GM12878 (cell line): ENCODE measurements at regions not wholly inside any gene's neighbourhood (a gene's known extent, or its start where the extent isn't known, plus 50 kb on each side); places are given as distances from the start of the nearest gene placed in this dataset.
"Not testable (repeated sequence)": the region's sequence is repeated elsewhere in the genome, so short reads cannot be mapped to it uniquely, and the experiment has no call there.

Source experiments
- CEBPB ChIP-seq, 2 experiments: fragments of 150-350 bp in 1 of 2; IDR thresholded peaks; 2 replicates each; pipeline ENCODE4 v1.6.1; 2012 to 2014; ENCODE audit warnings: low read depth in 2 of 2, low read length in 2 of 2, borderline replicate concordance in 1 of 2, inconsistent platforms in 1 of 2
- EZH2 ChIP-seq: IDR thresholded peaks from 2 replicates; pipeline ENCODE4 v1.6.1; 2012; ENCODE audit warnings: low read depth, mild to moderate bottlenecking, control low read depth, inconsistent platforms, low read length, borderline replicate concordance; ENCODE audit not compliant: control insufficient read depth
- GABPA ChIP-seq: IDR thresholded peaks from 2 replicates; pipeline ENCODE4 v1.6.1; 2014; ENCODE audit warnings: antibody characterized with exemption, low read depth, mild to moderate bottlenecking, inconsistent platforms
- HCFC1 ChIP-seq: fragments of 150-350 bp; IDR thresholded peaks from 2 replicates; pipeline ENCODE4 v1.6.1; 2014; ENCODE audit warnings: low read length
- MTA3 ChIP-seq: IDR thresholded peaks from 2 replicates; pipeline ENCODE4 v1.6.1; 2012; ENCODE audit warnings: low read length, inconsistent platforms, borderline replicate concordance
- SMAD1 ChIP-seq: fragments of 450-650 bp; IDR thresholded peaks from 2 replicates; pipeline ENCODE4 v1.6.1; 2018; ENCODE audit warnings: mild to moderate bottlenecking, low read depth; ENCODE audit not compliant: partially characterized antibody
- TCF3 ChIP-seq: IDR thresholded peaks from 2 replicates; pipeline ENCODE4 v1.6.1; 2012; ENCODE audit warnings: low read depth, mild to moderate bottlenecking, low read length, borderline replicate concordance; ENCODE audit not compliant: insufficient read depth
- TF ChIP-seq, protein P1 (sequence below): IDR thresholded peaks from 2 replicates; pipeline ENCODE4 v1.6.1; 2012; ENCODE audit warnings: mild to moderate bottlenecking, low read depth, low read length
- TF ChIP-seq, protein P2 (sequence below): IDR thresholded peaks from 2 replicates; pipeline ENCODE4 v1.6.1; 2012; ENCODE audit warnings: improper control_type of control experiment, low read depth, low read length; ENCODE audit not compliant: insufficient replicate concordance
- TF ChIP-seq, protein P3 (sequence below), 3 experiments: IDR thresholded peaks in 2 of 3; conservative IDR thresholded peaks in 1 of 3; 2 replicates each; pipeline ENCODE4 v1.5.1; 2011; ENCODE audit warnings: low read depth in 3 of 3, low read length in 3 of 3, mild to moderate bottlenecking in 3 of 3, control low read depth in 2 of 3, moderate library complexity in 2 of 3, inconsistent platforms in 1 of 3, mixed read lengths in 1 of 3; ENCODE audit not compliant: control insufficient read depth in 2 of 3, insufficient read depth in 1 of 3; ENCODE audit errors: extremely low read depth in 1 of 3

DNA sequence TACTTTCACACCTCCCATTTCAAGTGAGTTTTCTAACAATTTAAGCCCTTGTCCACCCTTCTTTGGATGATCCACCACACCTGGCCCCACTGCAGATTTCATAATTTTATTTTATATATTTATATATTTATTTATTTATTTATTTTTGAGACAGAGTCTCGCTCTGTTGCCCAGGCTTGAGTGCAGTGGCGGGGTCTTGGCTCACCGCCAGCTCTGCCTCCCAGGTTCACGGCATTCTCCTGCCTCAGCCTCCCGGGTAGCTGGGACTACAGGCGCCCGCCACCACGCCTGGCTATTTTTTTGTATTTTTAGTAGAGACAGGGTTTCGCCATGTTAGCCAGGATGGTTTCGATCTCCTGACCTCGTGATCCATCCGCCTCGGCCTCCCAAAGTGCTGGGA lies 52.8 kb upstream of the ZNF532 start:
- TF ChIP-seq MTA3; SMAD1; CEBPB (IDR thresholded peaks at IDR 0.05; ENCODE audit: borderline replicate concordance in 1 of 2, low read depth in 2 of 2, low read length in 2 of 2); GABPA; HCFC1; EZH2; TCF3: not testable (repeated sequence)
- TF ChIP-seq, protein P1, sequence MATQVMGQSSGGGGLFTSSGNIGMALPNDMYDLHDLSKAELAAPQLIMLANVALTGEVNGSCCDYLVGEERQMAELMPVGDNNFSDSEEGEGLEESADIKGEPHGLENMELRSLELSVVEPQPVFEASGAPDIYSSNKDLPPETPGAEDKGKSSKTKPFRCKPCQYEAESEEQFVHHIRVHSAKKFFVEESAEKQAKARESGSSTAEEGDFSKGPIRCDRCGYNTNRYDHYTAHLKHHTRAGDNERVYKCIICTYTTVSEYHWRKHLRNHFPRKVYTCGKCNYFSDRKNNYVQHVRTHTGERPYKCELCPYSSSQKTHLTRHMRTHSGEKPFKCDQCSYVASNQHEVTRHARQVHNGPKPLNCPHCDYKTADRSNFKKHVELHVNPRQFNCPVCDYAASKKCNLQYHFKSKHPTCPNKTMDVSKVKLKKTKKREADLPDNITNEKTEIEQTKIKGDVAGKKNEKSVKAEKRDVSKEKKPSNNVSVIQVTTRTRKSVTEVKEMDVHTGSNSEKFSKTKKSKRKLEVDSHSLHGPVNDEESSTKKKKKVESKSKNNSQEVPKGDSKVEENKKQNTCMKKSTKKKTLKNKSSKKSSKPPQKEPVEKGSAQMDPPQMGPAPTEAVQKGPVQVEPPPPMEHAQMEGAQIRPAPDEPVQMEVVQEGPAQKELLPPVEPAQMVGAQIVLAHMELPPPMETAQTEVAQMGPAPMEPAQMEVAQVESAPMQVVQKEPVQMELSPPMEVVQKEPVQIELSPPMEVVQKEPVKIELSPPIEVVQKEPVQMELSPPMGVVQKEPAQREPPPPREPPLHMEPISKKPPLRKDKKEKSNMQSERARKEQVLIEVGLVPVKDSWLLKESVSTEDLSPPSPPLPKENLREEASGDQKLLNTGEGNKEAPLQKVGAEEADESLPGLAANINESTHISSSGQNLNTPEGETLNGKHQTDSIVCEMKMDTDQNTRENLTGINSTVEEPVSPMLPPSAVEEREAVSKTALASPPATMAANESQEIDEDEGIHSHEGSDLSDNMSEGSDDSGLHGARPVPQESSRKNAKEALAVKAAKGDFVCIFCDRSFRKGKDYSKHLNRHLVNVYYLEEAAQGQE: not testable (repeated sequence)
- TF ChIP-seq, protein P2, sequence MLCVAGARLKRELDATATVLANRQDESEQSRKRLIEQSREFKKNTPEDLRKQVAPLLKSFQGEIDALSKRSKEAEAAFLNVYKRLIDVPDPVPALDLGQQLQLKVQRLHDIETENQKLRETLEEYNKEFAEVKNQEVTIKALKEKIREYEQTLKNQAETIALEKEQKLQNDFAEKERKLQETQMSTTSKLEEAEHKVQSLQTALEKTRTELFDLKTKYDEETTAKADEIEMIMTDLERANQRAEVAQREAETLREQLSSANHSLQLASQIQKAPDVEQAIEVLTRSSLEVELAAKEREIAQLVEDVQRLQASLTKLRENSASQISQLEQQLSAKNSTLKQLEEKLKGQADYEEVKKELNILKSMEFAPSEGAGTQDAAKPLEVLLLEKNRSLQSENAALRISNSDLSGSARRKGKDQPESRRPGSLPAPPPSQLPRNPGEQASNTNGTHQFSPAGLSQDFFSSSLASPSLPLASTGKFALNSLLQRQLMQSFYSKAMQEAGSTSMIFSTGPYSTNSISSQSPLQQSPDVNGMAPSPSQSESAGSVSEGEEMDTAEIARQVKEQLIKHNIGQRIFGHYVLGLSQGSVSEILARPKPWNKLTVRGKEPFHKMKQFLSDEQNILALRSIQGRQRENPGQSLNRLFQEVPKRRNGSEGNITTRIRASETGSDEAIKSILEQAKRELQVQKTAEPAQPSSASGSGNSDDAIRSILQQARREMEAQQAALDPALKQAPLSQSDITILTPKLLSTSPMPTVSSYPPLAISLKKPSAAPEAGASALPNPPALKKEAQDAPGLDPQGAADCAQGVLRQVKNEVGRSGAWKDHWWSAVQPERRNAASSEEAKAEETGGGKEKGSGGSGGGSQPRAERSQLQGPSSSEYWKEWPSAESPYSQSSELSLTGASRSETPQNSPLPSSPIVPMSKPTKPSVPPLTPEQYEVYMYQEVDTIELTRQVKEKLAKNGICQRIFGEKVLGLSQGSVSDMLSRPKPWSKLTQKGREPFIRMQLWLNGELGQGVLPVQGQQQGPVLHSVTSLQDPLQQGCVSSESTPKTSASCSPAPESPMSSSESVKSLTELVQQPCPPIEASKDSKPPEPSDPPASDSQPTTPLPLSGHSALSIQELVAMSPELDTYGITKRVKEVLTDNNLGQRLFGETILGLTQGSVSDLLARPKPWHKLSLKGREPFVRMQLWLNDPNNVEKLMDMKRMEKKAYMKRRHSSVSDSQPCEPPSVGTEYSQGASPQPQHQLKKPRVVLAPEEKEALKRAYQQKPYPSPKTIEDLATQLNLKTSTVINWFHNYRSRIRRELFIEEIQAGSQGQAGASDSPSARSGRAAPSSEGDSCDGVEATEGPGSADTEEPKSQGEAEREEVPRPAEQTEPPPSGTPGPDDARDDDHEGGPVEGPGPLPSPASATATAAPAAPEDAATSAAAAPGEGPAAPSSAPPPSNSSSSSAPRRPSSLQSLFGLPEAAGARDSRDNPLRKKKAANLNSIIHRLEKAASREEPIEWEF: not testable (repeated sequence)
- TF ChIP-seq, protein P3, sequence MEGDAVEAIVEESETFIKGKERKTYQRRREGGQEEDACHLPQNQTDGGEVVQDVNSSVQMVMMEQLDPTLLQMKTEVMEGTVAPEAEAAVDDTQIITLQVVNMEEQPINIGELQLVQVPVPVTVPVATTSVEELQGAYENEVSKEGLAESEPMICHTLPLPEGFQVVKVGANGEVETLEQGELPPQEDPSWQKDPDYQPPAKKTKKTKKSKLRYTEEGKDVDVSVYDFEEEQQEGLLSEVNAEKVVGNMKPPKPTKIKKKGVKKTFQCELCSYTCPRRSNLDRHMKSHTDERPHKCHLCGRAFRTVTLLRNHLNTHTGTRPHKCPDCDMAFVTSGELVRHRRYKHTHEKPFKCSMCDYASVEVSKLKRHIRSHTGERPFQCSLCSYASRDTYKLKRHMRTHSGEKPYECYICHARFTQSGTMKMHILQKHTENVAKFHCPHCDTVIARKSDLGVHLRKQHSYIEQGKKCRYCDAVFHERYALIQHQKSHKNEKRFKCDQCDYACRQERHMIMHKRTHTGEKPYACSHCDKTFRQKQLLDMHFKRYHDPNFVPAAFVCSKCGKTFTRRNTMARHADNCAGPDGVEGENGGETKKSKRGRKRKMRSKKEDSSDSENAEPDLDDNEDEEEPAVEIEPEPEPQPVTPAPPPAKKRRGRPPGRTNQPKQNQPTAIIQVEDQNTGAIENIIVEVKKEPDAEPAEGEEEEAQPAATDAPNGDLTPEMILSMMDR (IDR thresholded peaks at IDR 0.05 in 2 of 3, conservative IDR thresholded peaks at IDR 0.05 in 1 of 3; ENCODE audit: control insufficient read depth in 2 of 3, extremely low read depth in 1 of 3, insufficient read depth in 1 of 3, low read depth in 3 of 3, low read length in 3 of 3): not testable (repeated sequence)
